ENCODE measurements at regions not wholly inside any gene's neighbourhood (a gene's known extent, or its start where the extent isn't known, plus 50 kb on each side); places are given as distances from the start of the nearest gene placed in this dataset.

- Histone ChIP-seq H3K9me3 (no peaks in the 10 kb centered on the region), H3K4me3 (no peak overlapping the region), H3K36me3 (ENCODE audit: insufficient read depth in 1 of 2, low read depth in 1 of 2) (no peaks in the 10 kb centered on the region), H3K27me3 (ENCODE audit: insufficient read depth in 3 of 3, low read length in 2 of 3) (no peaks in the 10 kb centered on the region), H3K4me1 (no peaks in the 10 kb centered on the region), H3K27ac (no peak overlapping the region)
- 76 to 82% (median 80%) methylated on average over 3 of the region's 3 CpGs for WGBS, 3 donors
- DNase-seq (no peak), ATAC-seq (no peak)
- intact Hi-C loops (cut with DNase I): no loop called here
- TF ChIP-seq, protein P1, sequence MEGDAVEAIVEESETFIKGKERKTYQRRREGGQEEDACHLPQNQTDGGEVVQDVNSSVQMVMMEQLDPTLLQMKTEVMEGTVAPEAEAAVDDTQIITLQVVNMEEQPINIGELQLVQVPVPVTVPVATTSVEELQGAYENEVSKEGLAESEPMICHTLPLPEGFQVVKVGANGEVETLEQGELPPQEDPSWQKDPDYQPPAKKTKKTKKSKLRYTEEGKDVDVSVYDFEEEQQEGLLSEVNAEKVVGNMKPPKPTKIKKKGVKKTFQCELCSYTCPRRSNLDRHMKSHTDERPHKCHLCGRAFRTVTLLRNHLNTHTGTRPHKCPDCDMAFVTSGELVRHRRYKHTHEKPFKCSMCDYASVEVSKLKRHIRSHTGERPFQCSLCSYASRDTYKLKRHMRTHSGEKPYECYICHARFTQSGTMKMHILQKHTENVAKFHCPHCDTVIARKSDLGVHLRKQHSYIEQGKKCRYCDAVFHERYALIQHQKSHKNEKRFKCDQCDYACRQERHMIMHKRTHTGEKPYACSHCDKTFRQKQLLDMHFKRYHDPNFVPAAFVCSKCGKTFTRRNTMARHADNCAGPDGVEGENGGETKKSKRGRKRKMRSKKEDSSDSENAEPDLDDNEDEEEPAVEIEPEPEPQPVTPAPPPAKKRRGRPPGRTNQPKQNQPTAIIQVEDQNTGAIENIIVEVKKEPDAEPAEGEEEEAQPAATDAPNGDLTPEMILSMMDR (IDR thresholded peaks at IDR 0.05): no peak
Observed at GRCh38 chr16:73976644-73977043, 320.0 kb upstream of the PSMD7 start.

DNA sequence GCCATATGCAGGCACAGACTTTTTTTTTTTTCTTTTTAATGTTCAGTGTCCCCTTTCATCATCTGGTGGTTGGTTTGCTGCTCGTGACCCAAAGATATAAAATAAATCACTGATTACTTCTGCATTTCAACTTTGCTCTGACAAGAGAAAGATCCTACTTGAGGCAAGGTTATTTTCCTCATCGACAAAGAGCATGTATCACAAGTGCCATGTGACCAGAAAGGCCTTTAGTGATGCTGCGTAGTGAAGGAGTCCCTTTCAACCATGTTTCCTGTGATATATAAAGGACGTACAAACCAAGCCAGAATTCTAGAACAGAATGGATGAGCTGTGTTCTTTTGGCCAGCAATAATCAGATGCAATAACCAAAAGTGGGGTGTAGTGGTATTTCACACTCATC is 323.4 kb upstream of the PSMD7 start:
- ATAC-seq: no peak
- no peak for DNase-seq
- no peaks in the 10 kb centered on the region for H3K4me1 ChIP-seq
- TF ChIP-seq, protein P1 (IDR thresholded peaks at IDR 0.05): no peak
- H3K36me3 ChIP-seq (ENCODE audit: insufficient read depth in 1 of 2, low read depth in 1 of 2): no peaks in the 10 kb centered on the region
- no peak overlapping the region for H3K27ac ChIP-seq
- H3K27me3 ChIP-seq (ENCODE audit: insufficient read depth in 3 of 3, low read length in 2 of 3): no peaks in the 10 kb centered on the region
- no peak overlapping the region for H3K4me3 ChIP-seq
- intact Hi-C loops (cut with DNase I): no loop called here
- no peaks in the 10 kb centered on the region for H3K9me3 ChIP-seq
- 65 to 70% (median 69%) methylated on average over 4 of the region's 4 CpGs for whole genome bisulfite sequencing, 3 donors

DNA sequence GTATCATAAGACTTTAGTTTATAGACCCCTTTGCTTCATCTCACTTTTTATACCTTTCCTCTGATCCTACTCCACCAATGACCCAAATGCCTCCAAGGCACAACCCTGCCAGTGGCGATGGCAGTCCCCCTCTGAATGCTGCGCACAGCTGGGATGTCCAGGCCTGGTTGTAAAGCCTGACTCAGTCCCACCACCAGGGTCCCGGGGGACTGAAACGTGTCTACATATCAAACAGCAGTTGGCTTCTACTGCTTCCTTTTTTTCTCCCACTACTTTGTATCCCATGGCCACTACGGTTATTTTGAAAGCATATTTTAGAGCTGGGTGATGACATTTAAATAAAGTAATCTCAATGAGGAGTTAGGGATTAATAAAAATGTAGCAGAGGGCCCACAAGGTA is 329.8 kb upstream of the PSMD7 start:
- no peak for ATAC-seq
- no peaks in the 10 kb centered on the region for H3K36me3 ChIP-seq (ENCODE audit: insufficient read depth in 1 of 2, low read depth in 1 of 2)
- TF ChIP-seq, protein P1 (IDR thresholded peaks at IDR 0.05): no peak
- H3K9me3 ChIP-seq: peaks cover 3% of the 10 kb centered on the region
- no peak overlapping the region for H3K4me3 ChIP-seq
- H3K4me1 ChIP-seq: no peaks in the 10 kb centered on the region
- no peak for DNase-seq
- intact Hi-C loops (cut with DNase I): no loop called here
- H3K27ac ChIP-seq: no peak overlapping the region
- 53 to 64% (median 54%) methylated on average over 5 of the region's 5 CpGs for WGBS, 3 donors
- no peaks in the 10 kb centered on the region for H3K27me3 ChIP-seq (ENCODE audit: insufficient read depth in 3 of 3, low read length in 2 of 3)

- Histone ChIP-seq H3K4me3 (no peak overlapping the region), H3K4me1 (no peaks in the 10 kb centered on the region), H3K27me3 (ENCODE audit: insufficient read depth in 3 of 3, low read length in 2 of 3) (no peaks in the 10 kb centered on the region), H3K36me3 (ENCODE audit: insufficient read depth in 1 of 2, low read depth in 1 of 2) (no peaks in the 10 kb centered on the region), H3K27ac (no peak overlapping the region), H3K9me3 (peaks cover 3% of the 10 kb centered on the region)
- ATAC-seq (no peak), DNase-seq (no peak)
- intact Hi-C loops (cut with DNase I): no loop called here
- 87 to 97% (median 91%) methylated on average over 3 of the region's 3 CpGs for WGBS, 3 donors
- TF ChIP-seq, protein P1 (IDR thresholded peaks at IDR 0.05): no peak
Observed at GRCh38 chr16:73965591-73965990, 331.0 kb upstream of the PSMD7 start.

All from psoas muscle (tissue), 7 donors.